CD1c-positive myeloid dendritic cell (primary cell): ENCODE measurements at regions not wholly inside any gene's neighbourhood (a gene's known extent, or its start where the extent isn't known, plus 50 kb on each side); places are given as distances from the start of the nearest gene placed in this dataset.
A peak's percentile ranks its signal among the peaks of the same experiment; 100 is the strongest.
"Not testable (repeated sequence)": the region's sequence is repeated elsewhere in the genome, so short reads cannot be mapped to it uniquely, and the experiment has no call there.

Source experiments
- DNase-seq: peaks from one replicate; pipeline ENCODE4 v3.0.0-alpha.2; 2016; ENCODE audit errors: extremely low spot score

GRCh38 chrX:16319929-16320328 lies 152.6 kb downstream of the MAGEB17 start:
- no peak for DNase-seq

GRCh38 chrX:16320765-16321355 lies 153.6 kb downstream of the MAGEB17 start:
- DNase-seq: no peak

DNA sequence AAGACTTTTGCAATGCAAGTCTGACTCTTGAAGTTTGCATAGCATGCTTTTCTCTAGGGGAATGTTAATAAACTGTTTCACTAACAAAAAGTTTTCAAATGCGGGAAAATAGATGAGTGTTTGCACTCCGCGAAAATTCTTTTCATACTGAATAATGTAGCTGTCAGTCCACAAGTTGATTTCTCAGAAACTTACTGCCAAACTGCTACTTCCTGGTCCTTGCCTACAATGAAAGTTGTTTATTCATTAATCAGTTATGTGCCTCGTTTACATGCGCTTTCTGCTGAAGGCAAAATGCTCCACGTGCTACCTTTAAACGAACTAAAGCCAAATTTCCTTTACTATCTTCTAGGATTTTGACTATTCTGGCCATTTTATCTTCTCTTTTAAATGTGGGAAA lies 166.2 kb downstream of the MAGEB17 start:
- DNase-seq: no peak

GRCh38 chrX:16335181-16335580 lies 167.9 kb downstream of the MAGEB17 start:
- no peak for DNase-seq

GRCh38 chrX:16347968-16348670 lies 180.8 kb downstream of the MAGEB17 start:
- DNase-seq: no peak

DNA sequence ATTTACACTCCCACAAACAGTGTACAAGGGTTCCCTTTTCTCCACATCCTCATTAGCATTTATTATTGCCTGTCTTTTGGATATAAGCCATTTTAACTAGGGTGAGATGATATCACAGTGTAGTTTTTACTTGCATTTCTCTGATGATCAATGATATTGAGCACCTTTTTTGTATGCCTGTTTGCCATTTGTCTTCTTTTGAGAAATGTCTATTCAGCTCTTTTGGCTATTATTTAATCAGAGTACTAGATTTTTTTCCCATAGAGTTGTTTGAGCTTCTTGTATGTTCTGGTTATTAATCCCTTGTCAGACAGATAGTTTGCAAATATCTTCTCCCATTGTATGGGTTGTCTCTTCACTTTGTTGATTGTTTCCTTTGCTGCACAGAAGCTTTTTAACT lies 190.6 kb downstream of the MAGEB17 start:
- no peak for DNase-seq

DNA sequence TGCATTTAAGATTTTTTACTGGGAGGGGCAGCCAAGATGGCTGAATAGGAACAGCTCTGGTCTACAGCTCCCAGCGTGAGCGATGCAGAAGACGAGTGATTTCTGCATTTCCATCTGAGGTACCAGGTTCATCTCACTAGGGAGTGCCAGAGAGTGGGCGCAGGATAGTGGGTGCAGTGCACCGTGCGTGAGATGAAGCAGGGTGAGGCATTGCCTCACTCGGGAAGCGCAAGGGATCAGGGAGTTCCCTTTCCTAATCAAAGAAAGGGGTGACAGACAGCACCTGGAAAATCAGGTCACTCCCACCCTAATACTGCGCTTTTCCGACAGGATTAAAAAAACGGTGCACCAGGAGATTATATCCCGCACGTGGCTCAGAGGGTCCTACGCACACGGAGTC lies 192.8 kb downstream of the MAGEB17 start:
- DNase-seq: not testable (repeated sequence)

GRCh38 chrX:16368696-16369095 lies 201.4 kb downstream of the MAGEB17 start:
- DNase-seq: no peak

- DNase-seq: no peak
Observed at GRCh38 chrX:16376056-16376455, 208.8 kb downstream of the MAGEB17 start.

- no peak for DNase-seq
Observed at GRCh38 chrX:16386126-16386525, 218.8 kb downstream of the MAGEB17 start.

DNA sequence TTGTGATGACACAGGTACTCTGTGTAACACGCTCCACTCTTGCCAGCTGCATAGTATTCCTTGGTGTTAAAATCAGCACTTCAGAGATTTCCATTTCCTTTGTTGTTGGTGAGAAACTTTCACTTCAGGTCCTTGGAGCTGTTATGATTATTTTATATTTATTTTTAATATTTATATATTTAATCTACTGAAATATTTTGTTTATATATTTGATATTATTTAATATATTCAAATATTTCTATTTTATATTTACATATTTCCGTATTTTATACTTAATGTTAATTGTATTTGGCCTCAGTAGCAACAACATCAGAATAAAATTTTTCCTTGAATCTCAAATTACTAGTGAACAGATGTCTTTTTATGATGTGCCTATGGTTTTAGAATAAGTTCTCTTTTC lies 225.3 kb downstream of the MAGEB17 start:
- DNase-seq: no peak

- no peak for DNase-seq
Observed at GRCh38 chrX:16394290-16394689, 227.0 kb downstream of the MAGEB17 start.

DNA sequence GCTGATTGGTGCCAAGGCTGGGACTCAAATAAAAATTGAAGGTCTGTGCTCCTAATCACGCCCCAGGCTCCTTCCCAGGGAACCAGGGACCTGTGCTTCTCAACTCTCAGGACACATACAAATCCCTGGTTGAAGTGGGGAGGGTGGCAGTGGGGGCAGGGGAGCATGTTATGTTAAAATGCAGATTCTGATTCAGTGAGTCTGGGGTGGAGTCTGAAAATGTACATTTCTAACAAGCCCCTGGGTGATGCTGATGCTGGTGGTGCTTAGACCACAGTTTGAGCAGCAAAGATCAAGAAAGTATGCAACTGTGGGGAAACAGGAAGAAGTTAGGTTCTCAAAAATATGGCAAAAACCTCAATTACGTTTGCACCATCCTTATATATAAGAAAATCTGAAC lies 236.5 kb downstream of the MAGEB17 start:
- DNase-seq: no peak

DNA sequence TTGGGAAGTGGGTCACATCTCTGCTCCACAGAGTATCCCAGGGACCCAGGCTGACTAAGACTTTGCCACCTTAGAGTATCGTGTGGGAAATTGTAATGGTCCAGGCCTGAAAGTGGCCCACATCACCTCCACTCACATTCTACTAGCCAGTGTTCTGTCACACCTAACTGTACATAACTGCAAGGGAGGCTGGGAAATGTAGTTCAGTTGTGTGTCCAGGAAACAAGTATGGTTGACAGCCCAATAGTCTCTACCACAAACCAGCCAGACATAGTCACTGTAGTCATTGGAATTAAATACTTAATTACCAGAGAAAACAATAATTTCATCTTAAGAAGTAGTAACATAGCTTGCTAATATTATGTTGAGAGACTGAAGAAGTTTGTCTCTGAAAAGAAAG lies 233.4 kb upstream of the S100G start:
- no peak for DNase-seq

- DNase-seq: no peak
Observed at GRCh38 chrX:16418650-16419049, 231.3 kb upstream of the S100G start.

GRCh38 chrX:16427668-16428067 lies 222.3 kb upstream of the S100G start:
- DNase-seq: no peak

GRCh38 chrX:16429406-16429805 lies 220.6 kb upstream of the S100G start:
- DNase-seq: no peak

- no peak for DNase-seq
Observed at GRCh38 chrX:16431266-16431665, 218.7 kb upstream of the S100G start.

DNA sequence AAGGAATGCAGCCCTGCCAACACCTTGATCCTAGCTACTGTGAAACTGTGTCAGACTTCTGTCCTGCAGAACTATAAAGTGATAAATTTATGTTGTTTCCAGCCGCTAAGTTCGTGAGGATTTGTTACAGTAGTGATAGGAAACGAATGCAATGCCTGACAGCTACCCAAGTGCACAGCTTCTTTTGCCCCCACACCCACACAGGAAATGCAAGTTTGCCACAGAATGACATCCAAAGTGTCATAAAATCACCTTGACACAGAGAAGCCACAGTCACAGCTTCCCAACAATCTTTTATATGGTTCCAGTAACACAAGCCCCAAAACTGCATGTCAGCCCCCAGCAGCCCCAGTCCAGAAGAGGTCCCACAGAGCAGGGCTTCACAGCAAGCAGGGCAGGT lies 216.9 kb upstream of the S100G start:
- DNase-seq: no peak

DNA sequence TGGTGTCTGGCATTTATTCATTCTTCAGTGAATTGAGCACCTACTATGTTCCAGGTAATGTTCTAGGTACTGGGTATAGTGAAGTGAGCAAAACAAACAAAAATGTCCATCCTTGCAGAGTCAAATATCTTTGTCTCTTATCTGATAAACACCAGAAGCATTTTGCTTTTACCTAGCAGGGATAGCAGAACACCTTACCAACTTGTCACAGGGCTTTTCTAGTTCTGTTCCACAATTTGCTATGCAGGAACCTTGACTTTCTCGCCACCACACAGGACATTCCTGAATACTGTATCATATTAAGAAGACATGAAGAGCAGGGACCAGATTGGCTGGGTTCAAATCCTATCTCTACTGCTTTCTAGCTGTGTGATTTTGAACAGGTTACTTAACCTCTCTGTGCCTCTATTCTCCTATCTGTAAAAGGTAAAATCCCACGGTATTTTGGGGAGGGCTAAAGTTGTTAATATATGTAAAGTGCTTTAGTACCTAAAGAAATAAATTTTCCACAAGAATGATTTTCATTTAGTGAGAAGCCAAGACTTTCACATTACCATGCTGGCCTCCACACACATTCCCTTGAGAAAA lies 214.5 kb upstream of the S100G start:
- no peak for DNase-seq

DNA sequence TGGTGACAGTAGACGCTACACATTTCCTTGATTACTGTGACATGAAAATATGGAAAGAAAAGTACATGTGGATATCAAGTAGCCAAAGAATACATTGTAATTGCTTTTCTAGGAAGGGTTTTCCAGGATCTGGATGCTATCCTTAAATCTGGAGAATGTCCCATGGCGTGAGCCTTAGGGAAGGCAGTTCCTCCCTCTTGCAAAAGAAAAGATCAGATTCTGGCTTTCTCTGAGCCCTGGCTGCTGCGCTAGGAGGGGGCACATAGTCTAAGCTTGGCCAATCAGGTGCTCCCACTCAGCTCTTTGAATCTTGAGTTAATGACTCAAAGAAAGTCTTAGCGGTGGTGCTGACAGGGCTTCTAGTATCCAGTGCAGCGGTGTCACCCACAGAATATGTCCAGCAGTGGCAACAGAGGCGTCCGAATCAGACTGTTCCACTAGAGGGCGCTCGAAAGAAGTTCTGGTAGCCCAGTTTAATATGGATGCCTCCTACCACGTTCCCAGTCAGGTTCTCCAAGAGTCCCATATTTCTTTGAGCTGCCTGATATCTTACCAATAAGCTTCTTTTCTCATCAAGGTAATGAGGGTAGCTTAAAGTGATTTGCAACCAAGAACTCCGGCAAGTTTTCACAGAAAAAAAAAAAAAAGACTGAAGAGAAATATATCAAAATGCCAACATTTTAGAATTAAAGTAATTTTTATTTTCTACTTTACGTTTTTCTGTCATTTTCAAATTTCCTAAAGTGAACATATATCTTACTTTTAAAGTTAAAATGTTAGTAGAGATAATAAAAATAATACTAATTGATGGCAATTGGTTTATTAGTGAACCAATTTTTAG lies 213.4 kb upstream of the S100G start:
- DNase-seq: peak; percentile 65

DNA sequence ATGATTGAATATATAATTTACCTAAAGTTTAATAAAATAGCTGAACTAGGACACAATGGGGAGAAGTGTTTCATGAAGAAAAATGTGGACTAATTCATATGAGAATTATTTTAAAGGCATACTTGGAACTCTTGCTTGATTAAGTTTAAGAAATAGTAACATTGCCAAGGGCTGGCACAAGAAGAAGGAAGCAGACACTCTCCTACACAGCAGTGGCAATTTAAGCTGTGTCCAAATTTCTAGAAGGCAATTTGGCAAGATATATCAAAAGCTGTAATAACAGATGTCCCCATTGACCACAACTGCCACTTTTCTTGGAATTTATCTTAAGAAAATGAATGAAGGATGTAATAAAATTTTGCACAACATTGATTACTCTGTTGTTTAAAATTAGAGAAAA lies 209.5 kb upstream of the S100G start:
- DNase-seq: no peak

DNA sequence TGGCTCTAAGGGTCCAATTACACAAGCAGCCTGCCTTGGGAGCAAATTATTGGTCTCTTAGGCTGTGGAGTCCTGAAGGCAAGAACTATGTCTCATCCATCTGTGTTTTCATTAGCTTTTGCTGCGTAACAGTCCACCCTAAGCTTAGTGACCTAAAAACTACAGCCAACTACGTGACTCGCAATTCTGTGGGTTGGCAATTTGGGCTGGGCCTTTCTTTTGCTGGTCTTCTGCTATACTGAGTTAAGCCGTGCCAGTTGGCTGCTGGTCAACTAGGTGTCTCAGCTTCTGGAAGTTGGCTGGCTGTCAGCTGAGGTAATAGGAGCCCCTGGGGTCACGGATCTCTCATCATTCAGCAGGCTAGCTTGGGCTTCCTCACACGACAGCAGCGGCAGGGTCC lies 205.6 kb upstream of the S100G start:
- DNase-seq: no peak
